ENCODE measurements at regions not wholly inside any gene's neighbourhood (a gene's known extent, or its start where the extent isn't known, plus 50 kb on each side); places are given as distances from the start of the nearest gene placed in this dataset.

- TF ChIP-seq CTCF (conservative IDR thresholded peaks at IDR 0.05 in 1 of 2, IDR thresholded peaks at IDR 0.05 in 1 of 2; ENCODE audit: low read depth in 1 of 2, low read length in 2 of 2) (no peak), EZH2 (IDR thresholded peaks at IDR 0.05; ENCODE audit: low read length, missing control alignments) (no peak)
These were observed 808.7 kb downstream of the CENPC start for GRCh38 chr4:66736606-66737005.
